ENCODE measurements at regions not wholly inside any gene's neighbourhood (a gene's known extent, or its start where the extent isn't known, plus 50 kb on each side); places are given as distances from the start of the nearest gene placed in this dataset.

GRCh38 chr4:184929476-184929875 lies 88.8 kb upstream of the HELT start:
- no peaks in the 10 kb centered on the region for H3K9me3 ChIP-seq
- no peak for TF ChIP-seq CTCF (IDR thresholded peaks at IDR 0.05; ENCODE audit: low read depth, low read length)
- DNase-seq = no peak
- H3K36me3 ChIP-seq = no peaks in the 10 kb centered on the region
- no peak overlapping the region for H3K4me3 ChIP-seq (ENCODE audit: low read depth, low read length)
- no peaks in the 10 kb centered on the region for H3K27me3 ChIP-seq
- no peaks in the 10 kb centered on the region for H3K4me1 ChIP-seq

- no peaks in the 10 kb centered on the region for H3K4me1 ChIP-seq
- H3K36me3 ChIP-seq = no peaks in the 10 kb centered on the region
- no peaks in the 10 kb centered on the region for H3K9me3 ChIP-seq
- no peak for TF ChIP-seq CTCF (IDR thresholded peaks at IDR 0.05; ENCODE audit: low read depth, low read length)
- H3K4me3 ChIP-seq (ENCODE audit: low read depth, low read length) = no peak overlapping the region
- DNase-seq = no peak
- no peaks in the 10 kb centered on the region for H3K27me3 ChIP-seq
Observed at GRCh38 chr4:184930026-184930425, 88.3 kb upstream of the HELT start.

- no peak for TF ChIP-seq CTCF (IDR thresholded peaks at IDR 0.05; ENCODE audit: low read depth, low read length)
- Histone ChIP-seq H3K27me3 (no peaks in the 10 kb centered on the region), H3K4me1 (no peaks in the 10 kb centered on the region), H3K36me3 (no peaks in the 10 kb centered on the region), H3K4me3 (ENCODE audit: low read depth, low read length) (no peak overlapping the region), H3K9me3 (no peaks in the 10 kb centered on the region)
- peak; percentile 61 for DNase-seq
Observed at GRCh38 chr4:184932343-184932742, 85.9 kb upstream of the HELT start.

- Histone ChIP-seq H3K4me1 (no peaks in the 10 kb centered on the region), H3K27me3 (no peaks in the 10 kb centered on the region), H3K4me3 (ENCODE audit: low read depth, low read length) (no peak overlapping the region), H3K9me3 (no peaks in the 10 kb centered on the region), H3K36me3 (no peaks in the 10 kb centered on the region)
- no peak for TF ChIP-seq CTCF (IDR thresholded peaks at IDR 0.05; ENCODE audit: low read depth, low read length)
- no peak for DNase-seq
Observed at GRCh38 chr4:184933311-184933710, 85.0 kb upstream of the HELT start.

- Histone ChIP-seq H3K4me3 (ENCODE audit: low read depth, low read length) (no peak overlapping the region), H3K27me3 (no peaks in the 10 kb centered on the region), H3K36me3 (no peaks in the 10 kb centered on the region), H3K4me1 (no peaks in the 10 kb centered on the region), H3K9me3 (no peaks in the 10 kb centered on the region)
- TF ChIP-seq CTCF (IDR thresholded peaks at IDR 0.05; ENCODE audit: low read depth, low read length) = no peak
- no peak for DNase-seq
Observed at GRCh38 chr4:184934184-184934583, 84.1 kb upstream of the HELT start.

- Histone ChIP-seq H3K36me3 (no peaks in the 10 kb centered on the region), H3K9me3 (no peaks in the 10 kb centered on the region), H3K4me3 (ENCODE audit: low read depth, low read length) (no peak overlapping the region), H3K27me3 (no peaks in the 10 kb centered on the region), H3K4me1 (no peaks in the 10 kb centered on the region)
- no peak for TF ChIP-seq CTCF (IDR thresholded peaks at IDR 0.05; ENCODE audit: low read depth, low read length)
- no peak for DNase-seq
Observed at GRCh38 chr4:184934961-184935360, 83.3 kb upstream of the HELT start.

All from BE2C (cell line).